Fibroblast of lung (primary cell): ENCODE measurements at regions not wholly inside any gene's neighbourhood (a gene's known extent, or its start where the extent isn't known, plus 50 kb on each side); places are given as distances from the start of the nearest gene placed in this dataset.

Experiments used
- DNase-seq, 2 donors: peaks; one replicate each; pipeline versions ENCODE4 v3.0.0 to v3.0.0-alpha.2; 2010; ENCODE audit warnings: low read depth in 2 of 2
- H2AFZ ChIP-seq: 2 replicates; pipeline ENCODE4 v1.5.1; 2012; ENCODE audit warnings: low read length, control low read depth, inconsistent platforms
- H3K27ac ChIP-seq: 2 replicates; pipeline ENCODE4 v1.5.1; 2011; ENCODE audit warnings: low read length, control low read depth; ENCODE audit not compliant: insufficient read depth
- H3K27me3 ChIP-seq: 2 replicates; pipeline ENCODE4 v1.5.1; 2011; ENCODE audit warnings: mild to moderate bottlenecking, low read length; ENCODE audit not compliant: control insufficient read depth, insufficient read depth
- H3K36me3 ChIP-seq: 2 replicates; pipeline ENCODE4 v1.5.1; 2011; ENCODE audit warnings: low read length; ENCODE audit not compliant: control insufficient read depth, insufficient read depth
- H3K4me1 ChIP-seq: 2 replicates; pipeline ENCODE4 v1.5.1; 2011; ENCODE audit warnings: low read length; ENCODE audit not compliant: control insufficient read depth, insufficient read depth; ENCODE audit errors: extremely low read depth
- H3K4me2 ChIP-seq: 2 replicates; pipeline ENCODE4 v1.5.1; 2011; ENCODE audit warnings: low read length, control low read depth; ENCODE audit not compliant: insufficient read depth; ENCODE audit errors: extremely low read depth
- H3K4me3 ChIP-seq, 4 experiments: fragments of 200-600 bp in 1 of 4; sonication (generic) in 1 of 4; replicated peaks in 1 of 4; 2 replicates each; pipeline ENCODE4 v1.5.1; 2011 to 2016; ENCODE audit warnings: low read length in 4 of 4, low read depth in 3 of 4, mild to moderate bottlenecking in 3 of 4, control low read depth in 2 of 4, inconsistent platforms in 1 of 4, mixed read lengths in 1 of 4; ENCODE audit not compliant: insufficient read depth in 1 of 4; ENCODE audit errors: control extremely low read depth in 1 of 4
- H3K79me2 ChIP-seq: 2 replicates; pipeline ENCODE4 v1.5.1; 2012; ENCODE audit warnings: mild to moderate bottlenecking, low read length, inconsistent platforms; ENCODE audit not compliant: control insufficient read depth, insufficient read depth
- H3K9ac ChIP-seq: 2 replicates; pipeline ENCODE4 v1.5.1; 2011; ENCODE audit warnings: mild to moderate bottlenecking, low read length, control low read depth; ENCODE audit not compliant: insufficient read depth
- H3K9me3 ChIP-seq: 2 replicates; pipeline ENCODE4 v1.5.1; 2012; ENCODE audit warnings: low read depth, low read length; ENCODE audit not compliant: control insufficient read depth, insufficient read depth
- H4K20me1 ChIP-seq: 2 replicates; pipeline ENCODE4 v1.5.1; 2011; ENCODE audit warnings: low read length; ENCODE audit not compliant: control insufficient read depth, insufficient read depth; ENCODE audit errors: extremely low read depth
- CTCF ChIP-seq, 2 donors: IDR thresholded peaks in 1 of 2; conservative IDR thresholded peaks in 1 of 2; 1 replicate in 1 of 2; 2 replicates in 1 of 2; pipeline ENCODE4 v1.5.1; 2011 to 2012; ENCODE audit warnings: low read length in 2 of 2, control low read depth in 1 of 2, inconsistent platforms in 1 of 2, low read depth in 1 of 2, mild to moderate bottlenecking in 1 of 2
- EZH2 ChIP-seq: IDR thresholded peaks from 2 replicates; pipeline ENCODE4 v1.5.1; 2012; ENCODE audit warnings: low read length, control low read depth, mild to moderate bottlenecking; ENCODE audit errors: missing control alignments

- H3K9ac ChIP-seq = no peak overlapping the region
- no peak overlapping the region for H3K4me2 ChIP-seq
- no peaks in the 10 kb centered on the region for H3K9me3 ChIP-seq
- H3K79me2 ChIP-seq = no peaks in the 10 kb centered on the region
- H3K27me3 ChIP-seq = no peaks in the 10 kb centered on the region
- DNase-seq = no peak
- no peaks in the 10 kb centered on the region for H4K20me1 ChIP-seq
- no peaks in the 10 kb centered on the region for H3K36me3 ChIP-seq
- H3K4me1 ChIP-seq = no peaks in the 10 kb centered on the region
- no peak overlapping the region for H2AFZ ChIP-seq
- H3K4me3 ChIP-seq = no peak overlapping the region
- H3K27ac ChIP-seq = no peak overlapping the region
- TF ChIP-seq EZH2 (no peak), CTCF (conservative IDR thresholded peaks at IDR 0.05 in 1 of 2, IDR thresholded peaks at IDR 0.05 in 1 of 2; ENCODE audit: low read depth in 1 of 2, low read length in 2 of 2) (no peak)
These were observed 147.0 kb downstream of the RPAP3 start for GRCh38 chr12:47558625-47559345.

GRCh38 chr12:47557386-47557785 lies 148.4 kb downstream of the RPAP3 start:
- H2AFZ ChIP-seq = no peak overlapping the region

More at GRCh38 chr12:47557386-47557785, 148.4 kb downstream of the RPAP3 start:
- no peaks in the 10 kb centered on the region for H3K27me3 ChIP-seq
- H3K4me3 ChIP-seq = no peak overlapping the region
- no peaks in the 10 kb centered on the region for H3K9me3 ChIP-seq
- no peaks in the 10 kb centered on the region for H4K20me1 ChIP-seq
- DNase-seq = no peak
- no peak overlapping the region for H3K27ac ChIP-seq
- no peak overlapping the region for H3K9ac ChIP-seq
- H3K36me3 ChIP-seq = no peaks in the 10 kb centered on the region
- no peak for TF ChIP-seq EZH2
- TF ChIP-seq CTCF (conservative IDR thresholded peaks at IDR 0.05 in 1 of 2, IDR thresholded peaks at IDR 0.05 in 1 of 2; ENCODE audit: low read depth in 1 of 2, low read length in 2 of 2) = no peak
- H3K4me1 ChIP-seq = no peaks in the 10 kb centered on the region
- H3K4me2 ChIP-seq = no peak overlapping the region
- H3K79me2 ChIP-seq = no peaks in the 10 kb centered on the region
